MM.1S (cell line): ENCODE measurements at regions not wholly inside any gene's neighbourhood (a gene's known extent, or its start where the extent isn't known, plus 50 kb on each side); places are given as distances from the start of the nearest gene placed in this dataset.

Source experiments
- DNase-seq: peaks from one replicate; pipeline ENCODE4 v3.0.0-alpha.2; 2015
- H2AFZ ChIP-seq: fragments of 300-600 bp; sonication (generic); 2 replicates; pipeline ENCODE4 v1.6.0; 2016; ENCODE audit warnings: antibody characterized with exemption, low read length
- H3F3A ChIP-seq: fragments of 300-600 bp; sonication (generic); 2 replicates; pipeline ENCODE4 v1.6.1; 2016; ENCODE audit warnings: mild to moderate bottlenecking, antibody characterized with exemption, low read length, moderate library complexity, mixed read lengths; ENCODE audit not compliant: insufficient read depth
- H3K27ac ChIP-seq: fragments of 300-600 bp; sonication (generic); 2 replicates; pipeline ENCODE4 v1.5.1; 2016; ENCODE audit warnings: mild to moderate bottlenecking, low read length
- H3K27me3 ChIP-seq: fragments of 300-600 bp; sonication (generic); replicated peaks from 2 replicates; pipeline ENCODE4 v1.6.0; 2016; ENCODE audit warnings: low read length; ENCODE audit not compliant: insufficient read depth
- H3K36me3 ChIP-seq: fragments of 300-600 bp; sonication (generic); replicated peaks from 2 replicates; pipeline ENCODE4 v1.6.1; 2016; ENCODE audit warnings: mild to moderate bottlenecking, low read length, mixed read lengths; ENCODE audit not compliant: insufficient read depth
- H3K4me1 ChIP-seq: fragments of 300-600 bp; sonication (generic); 2 replicates; pipeline ENCODE4 v1.6.1; 2016; ENCODE audit warnings: low read length, mixed read lengths
- H3K4me2 ChIP-seq: fragments of 300-600 bp; sonication (generic); 2 replicates; pipeline ENCODE4 v1.6.0; 2016; ENCODE audit warnings: low read depth, low read length
- H3K4me3 ChIP-seq: fragments of 300-600 bp; sonication (generic); 2 replicates; pipeline ENCODE4 v1.5.1; 2016; ENCODE audit warnings: low read length, mixed read lengths
- H3K79me2 ChIP-seq: fragments of 300-600 bp; sonication (generic); 2 replicates; pipeline ENCODE4 v1.6.1; 2016; ENCODE audit warnings: mixed run types, low read length, mixed read lengths
- H3K9ac ChIP-seq: fragments of 300-600 bp; sonication (generic); 2 replicates; pipeline ENCODE4 v1.6.1; 2016; ENCODE audit warnings: low read length, mixed read lengths
- H3K9me2 ChIP-seq: fragments of 300-600 bp; sonication (generic); replicated peaks from 2 replicates; pipeline ENCODE4 v1.6.1; 2016; ENCODE audit warnings: mild to moderate bottlenecking, low read length, mixed read lengths; ENCODE audit not compliant: insufficient read depth
- H3K9me3 ChIP-seq: fragments of 300-600 bp; sonication (generic); replicated peaks from 2 replicates; pipeline ENCODE4 v1.6.1; 2016; ENCODE audit warnings: mild to moderate bottlenecking, low read length, mixed read lengths; ENCODE audit not compliant: insufficient read depth
- H4K20me1 ChIP-seq: fragments of 300-600 bp; sonication (generic); 2 replicates; pipeline ENCODE4 v1.6.1; 2016; ENCODE audit warnings: mild to moderate bottlenecking, low read length, moderate library complexity, mixed read lengths; ENCODE audit not compliant: insufficient read depth
- EZH2 ChIP-seq: fragments of 300-600 bp; sonication (generic); optimal IDR thresholded peaks from 2 replicates; pipeline ENCODE3; 2017; ENCODE audit warnings: low read depth, mild to moderate bottlenecking, antibody characterized with exemption, low read length, mixed read lengths
- EZH2phosphoT487 ChIP-seq: fragments of 300-600 bp; sonication (generic); IDR thresholded peaks from 2 replicates; pipeline ENCODE4 v1.6.1; 2018; ENCODE audit warnings: antibody characterized with exemption, low read length
- TF ChIP-seq, protein P1 (sequence below): fragments of 300-600 bp; sonication (generic); IDR thresholded peaks from 2 replicates; pipeline ENCODE4 v1.5.1; 2016; ENCODE audit warnings: antibody characterized with exemption, low read length, mixed read lengths

- Histone ChIP-seq H3K4me2 (no peak overlapping the region), H3F3A (no peaks in the 10 kb centered on the region), H2AFZ (no peak overlapping the region), H3K9me2 (no peaks in the 10 kb centered on the region), H3K36me3 (no peaks in the 10 kb centered on the region), H3K27ac (no peak overlapping the region), H3K9me3 (no peaks in the 10 kb centered on the region), H3K79me2 (no peaks in the 10 kb centered on the region), H3K9ac (no peak overlapping the region), H3K4me1 (no peaks in the 10 kb centered on the region), H3K4me3 (no peak overlapping the region), H4K20me1 (no peaks in the 10 kb centered on the region), H3K27me3 (no peaks in the 10 kb centered on the region)
- DNase-seq, result peak; percentile 19
- TF ChIP-seq, protein P1, sequence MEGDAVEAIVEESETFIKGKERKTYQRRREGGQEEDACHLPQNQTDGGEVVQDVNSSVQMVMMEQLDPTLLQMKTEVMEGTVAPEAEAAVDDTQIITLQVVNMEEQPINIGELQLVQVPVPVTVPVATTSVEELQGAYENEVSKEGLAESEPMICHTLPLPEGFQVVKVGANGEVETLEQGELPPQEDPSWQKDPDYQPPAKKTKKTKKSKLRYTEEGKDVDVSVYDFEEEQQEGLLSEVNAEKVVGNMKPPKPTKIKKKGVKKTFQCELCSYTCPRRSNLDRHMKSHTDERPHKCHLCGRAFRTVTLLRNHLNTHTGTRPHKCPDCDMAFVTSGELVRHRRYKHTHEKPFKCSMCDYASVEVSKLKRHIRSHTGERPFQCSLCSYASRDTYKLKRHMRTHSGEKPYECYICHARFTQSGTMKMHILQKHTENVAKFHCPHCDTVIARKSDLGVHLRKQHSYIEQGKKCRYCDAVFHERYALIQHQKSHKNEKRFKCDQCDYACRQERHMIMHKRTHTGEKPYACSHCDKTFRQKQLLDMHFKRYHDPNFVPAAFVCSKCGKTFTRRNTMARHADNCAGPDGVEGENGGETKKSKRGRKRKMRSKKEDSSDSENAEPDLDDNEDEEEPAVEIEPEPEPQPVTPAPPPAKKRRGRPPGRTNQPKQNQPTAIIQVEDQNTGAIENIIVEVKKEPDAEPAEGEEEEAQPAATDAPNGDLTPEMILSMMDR, result peak; percentile 63
- no peak for TF ChIP-seq EZH2
Measured at GRCh38 chr16:13453938-13454553, 465.9 kb upstream of the ERCC4 start.

GRCh38 chr16:13463619-13464018 lies 456.3 kb upstream of the ERCC4 start:
- Histone ChIP-seq H3K27me3 (no peaks in the 10 kb centered on the region), H3K9me2 (no peaks in the 10 kb centered on the region), H3K4me1 (no peaks in the 10 kb centered on the region), H3K79me2 (no peaks in the 10 kb centered on the region), H2AFZ (no peak overlapping the region), H3K36me3 (no peaks in the 10 kb centered on the region), H3K9me3 (no peaks in the 10 kb centered on the region), H3K9ac (no peak overlapping the region), H3K4me3 (no peak overlapping the region), H3K27ac (no peak overlapping the region), H4K20me1 (no peaks in the 10 kb centered on the region), H3F3A (no peaks in the 10 kb centered on the region), H3K4me2 (no peak overlapping the region)
- no peak for TF ChIP-seq EZH2
- TF ChIP-seq, protein P1, result no peak
- TF ChIP-seq EZH2phosphoT487, result no peak
- no peak for DNase-seq

DNA sequence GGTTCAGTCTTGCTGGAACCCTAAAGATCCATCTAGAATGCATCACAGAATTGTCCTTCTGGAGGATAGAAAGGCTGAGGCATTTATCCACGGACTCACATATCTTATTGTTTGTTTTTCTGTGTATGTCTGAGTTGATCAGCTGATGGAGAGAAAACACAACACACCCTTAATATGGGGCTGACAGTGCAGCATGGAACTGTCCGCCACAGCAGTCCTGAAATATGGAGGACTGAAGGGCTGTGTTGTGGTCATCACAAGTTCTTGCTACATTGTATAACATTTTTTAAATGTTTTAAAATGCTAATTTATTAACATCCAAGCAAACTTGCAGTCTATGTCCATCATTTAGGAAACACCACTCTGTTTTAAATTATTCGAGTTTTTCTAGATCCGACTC lies 448.9 kb upstream of the ERCC4 start:
- Histone ChIP-seq H3K4me1 (no peaks in the 10 kb centered on the region), H4K20me1 (no peaks in the 10 kb centered on the region), H3K9me3 (no peaks in the 10 kb centered on the region), H3F3A (no peaks in the 10 kb centered on the region), H3K4me3 (no peak overlapping the region), H3K27me3 (no peaks in the 10 kb centered on the region), H3K27ac (no peak overlapping the region), H3K36me3 (no peaks in the 10 kb centered on the region), H3K79me2 (no peaks in the 10 kb centered on the region), H2AFZ (no peak overlapping the region), H3K9me2 (no peaks in the 10 kb centered on the region), H3K9ac (no peak overlapping the region), H3K4me2 (no peak overlapping the region)
- peak; percentile 10 for DNase-seq
- TF ChIP-seq EZH2phosphoT487, result no peak
- TF ChIP-seq, protein P1, result no peak
- no peak for TF ChIP-seq EZH2
